GM12874 (cell line): ENCODE measurements at regions not wholly inside any gene's neighbourhood (a gene's known extent, or its start where the extent isn't known, plus 50 kb on each side); places are given as distances from the start of the nearest gene placed in this dataset.

Source experiments
- TF ChIP-seq, protein P1 (sequence below): IDR thresholded peaks from 2 replicates; pipeline ENCODE4 v1.5.1; 2011; ENCODE audit warnings: low read depth, mild to moderate bottlenecking, control low read depth, low read length, moderate library complexity; ENCODE audit not compliant: insufficient read depth

- TF ChIP-seq, protein P1, sequence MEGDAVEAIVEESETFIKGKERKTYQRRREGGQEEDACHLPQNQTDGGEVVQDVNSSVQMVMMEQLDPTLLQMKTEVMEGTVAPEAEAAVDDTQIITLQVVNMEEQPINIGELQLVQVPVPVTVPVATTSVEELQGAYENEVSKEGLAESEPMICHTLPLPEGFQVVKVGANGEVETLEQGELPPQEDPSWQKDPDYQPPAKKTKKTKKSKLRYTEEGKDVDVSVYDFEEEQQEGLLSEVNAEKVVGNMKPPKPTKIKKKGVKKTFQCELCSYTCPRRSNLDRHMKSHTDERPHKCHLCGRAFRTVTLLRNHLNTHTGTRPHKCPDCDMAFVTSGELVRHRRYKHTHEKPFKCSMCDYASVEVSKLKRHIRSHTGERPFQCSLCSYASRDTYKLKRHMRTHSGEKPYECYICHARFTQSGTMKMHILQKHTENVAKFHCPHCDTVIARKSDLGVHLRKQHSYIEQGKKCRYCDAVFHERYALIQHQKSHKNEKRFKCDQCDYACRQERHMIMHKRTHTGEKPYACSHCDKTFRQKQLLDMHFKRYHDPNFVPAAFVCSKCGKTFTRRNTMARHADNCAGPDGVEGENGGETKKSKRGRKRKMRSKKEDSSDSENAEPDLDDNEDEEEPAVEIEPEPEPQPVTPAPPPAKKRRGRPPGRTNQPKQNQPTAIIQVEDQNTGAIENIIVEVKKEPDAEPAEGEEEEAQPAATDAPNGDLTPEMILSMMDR: no peak
These were observed 270.3 kb upstream of the SALL3 start for GRCh38 chr18:78709261-78709809.

DNA sequence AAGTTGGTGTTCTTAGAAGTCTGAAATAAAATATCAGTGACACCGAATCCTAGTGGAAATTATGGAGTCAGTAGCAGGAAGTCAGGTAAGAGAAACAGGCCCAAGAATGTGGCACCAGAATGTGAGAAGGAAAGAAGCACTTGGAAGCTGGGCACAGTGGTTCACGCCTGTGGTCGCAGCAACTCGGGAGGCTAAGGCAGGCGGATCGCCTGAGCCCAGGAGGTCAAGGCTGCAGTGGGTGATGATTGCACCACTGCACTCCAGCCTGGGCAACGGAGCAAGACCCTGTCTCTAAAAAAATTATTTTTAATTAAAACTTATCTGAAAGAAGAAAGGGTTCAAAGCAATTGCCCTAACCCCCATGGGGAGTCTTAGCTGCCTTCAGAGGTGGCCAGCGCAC is 268.3 kb upstream of the SALL3 start:
- TF ChIP-seq, protein P1: no peak

DNA sequence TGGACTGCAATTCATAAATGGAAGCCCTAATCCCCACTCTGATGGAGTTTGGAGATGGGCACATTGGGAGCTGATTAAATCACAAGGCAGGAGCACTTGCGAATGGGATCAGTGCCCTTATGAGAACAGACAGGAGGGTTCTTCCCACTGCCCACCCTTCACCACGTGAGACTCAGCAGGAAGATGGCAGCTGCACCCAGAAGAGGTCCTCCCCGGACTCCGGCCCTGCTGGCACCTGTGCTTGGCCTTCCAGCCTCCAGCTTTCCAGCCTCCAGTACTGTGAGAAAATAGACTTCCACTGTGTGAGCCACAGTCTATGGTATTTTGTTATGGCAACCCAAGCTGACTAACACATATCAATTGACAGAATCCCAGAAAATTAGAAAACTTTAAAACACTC is 267.6 kb upstream of the SALL3 start:
- TF ChIP-seq, protein P1: no peak

- TF ChIP-seq, protein P1: no peak
These were observed 266.5 kb upstream of the SALL3 start for GRCh38 chr18:78713069-78713468.

- TF ChIP-seq, protein P1: no peak
These were observed 265.9 kb upstream of the SALL3 start for GRCh38 chr18:78713726-78714125.

DNA sequence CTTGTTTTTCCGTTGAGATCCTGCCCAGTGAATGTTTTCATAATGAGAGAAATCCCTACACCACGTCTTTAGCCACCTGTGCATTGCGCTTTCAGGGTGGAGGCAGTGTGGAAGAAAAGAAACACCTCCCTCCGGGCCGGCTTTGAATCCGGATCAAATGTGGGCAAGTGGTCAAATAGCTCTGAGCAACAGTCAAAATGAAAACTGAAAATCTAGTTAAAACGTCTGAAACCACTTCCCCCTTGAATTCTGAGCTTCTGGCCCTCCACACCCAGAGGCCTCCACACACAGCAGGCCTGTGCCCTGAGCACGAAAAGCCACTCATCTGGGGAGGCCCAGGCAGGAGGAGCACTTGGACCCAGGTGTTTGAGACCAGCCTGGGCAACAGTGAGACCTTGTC is 263.6 kb upstream of the SALL3 start:
- TF ChIP-seq, protein P1: no peak

DNA sequence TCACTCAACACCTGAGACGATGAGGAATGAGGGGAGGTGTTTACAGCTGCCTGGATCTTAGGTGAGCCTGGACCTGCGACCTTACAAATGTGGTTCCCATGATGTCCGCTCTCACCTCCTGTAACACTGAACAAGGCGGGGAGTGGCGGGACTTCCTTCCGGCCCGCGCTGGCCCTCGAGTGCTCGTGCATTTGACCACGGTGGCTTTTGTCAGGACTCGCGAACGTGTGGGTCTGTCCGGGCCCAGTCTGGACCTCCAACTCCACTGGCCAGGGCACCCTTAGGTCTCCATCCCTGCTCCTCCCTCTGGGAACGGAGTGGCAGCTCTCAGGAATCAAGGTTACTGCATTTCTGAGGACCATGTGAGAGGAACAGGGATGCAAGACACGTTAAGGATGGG is 263.0 kb upstream of the SALL3 start:
- TF ChIP-seq, protein P1: no peak
